ENCODE measurements at regions not wholly inside any gene's neighbourhood (a gene's known extent, or its start where the extent isn't known, plus 50 kb on each side); places are given as distances from the start of the nearest gene placed in this dataset.

DNA sequence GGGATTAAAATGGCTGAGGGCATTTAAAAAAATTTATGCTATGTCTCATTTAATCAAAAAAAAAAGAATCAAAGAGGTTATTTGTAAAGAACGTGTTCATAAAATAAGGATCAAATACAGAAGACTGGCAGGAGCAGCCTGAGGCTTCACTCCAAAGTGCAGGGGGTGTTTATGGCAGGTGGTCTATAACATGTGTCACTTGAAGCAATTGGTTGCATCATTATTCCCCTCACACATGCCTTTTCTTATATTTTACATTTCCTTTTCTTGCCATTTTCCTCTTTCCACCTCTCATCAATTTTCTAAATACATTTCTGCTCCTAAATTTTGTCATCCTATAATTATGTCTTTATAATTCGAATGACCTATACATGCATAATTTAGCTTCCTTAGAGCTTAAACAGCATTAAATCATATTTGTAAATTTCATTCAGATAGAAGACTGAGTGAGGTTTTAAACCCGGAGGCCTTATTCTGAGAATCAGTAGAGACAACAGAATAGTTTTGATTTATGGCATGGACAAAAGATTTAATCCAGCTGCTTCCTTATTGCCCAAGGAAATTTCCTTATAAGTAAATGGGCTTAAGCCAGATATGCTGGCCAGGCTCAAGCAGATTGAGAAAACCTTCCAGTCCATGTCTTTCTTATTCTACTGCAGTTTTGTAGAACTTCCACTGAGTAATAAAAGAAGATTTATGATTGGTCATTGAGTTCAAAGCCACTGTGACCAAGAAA, 322.8 kb downstream of the TGFB2 start:
- no peaks in the 10 kb centered on the region for H4K20me1 ChIP-seq (ENCODE audit: insufficient read depth, low read length)
- no peak overlapping the region for H3K9ac ChIP-seq (ENCODE audit: insufficient read depth, low read depth, low read length)
- in situ Hi-C loops (cut with HindIII; ENCODE audit: extremely low pct_ligation_motif_present, low pct_unique_long_range_greater_than_20kb) (no loop called here), intact Hi-C loops (cut with micrococcal nuclease; ENCODE audit: unreplicated experiment) (no loop called here)
- ChIA-PET POLR2A (no interaction called here), CTCF (ENCODE audit: low intra/inter-chr PET ratio, low total read pairs) (no interaction called here)
- no peak for FAIRE-seq
- TF ChIP-seq ZSCAN31 (CRISPR knock-in tag; IDR thresholded peaks at IDR 0.05; ENCODE audit: low read depth) = no peak
- no peaks in the 10 kb centered on the region for H3K9me3 ChIP-seq (ENCODE audit: low read length)
- 7% methylated on average over 3 of the region's 3 CpGs for WGBS (ENCODE audit: low lambda C conversion rate)
- DNase-seq (ENCODE audit: low spot score) = no peak
- no peak overlapping the region for H2AFZ ChIP-seq (ENCODE audit: low read length)
- BruUV-seq (replicated peaks) = no TSS peak
- H3K27me3 ChIP-seq (ENCODE audit: control insufficient read depth in 1 of 2, insufficient read depth in 2 of 2, low read length in 2 of 2) = no peaks in the 10 kb centered on the region
- H3K79me2 ChIP-seq (ENCODE audit: insufficient read depth, low read length) = no peaks in the 10 kb centered on the region
- no peaks in the 10 kb centered on the region for H3K4me1 ChIP-seq (ENCODE audit: insufficient read depth, low read length)
- ATAC-seq = no peak
- H3K4me3 ChIP-seq (replicated peaks in 1 of 3; ENCODE audit: insufficient read depth in 1 of 3, low read depth in 2 of 3, low read length in 3 of 3) = no peak overlapping the region
- no peaks in the 10 kb centered on the region for H3K36me3 ChIP-seq (replicated peaks in 1 of 2; ENCODE audit: control insufficient read depth in 1 of 2, insufficient read depth in 2 of 2, low read length in 2 of 2)
- no peak overlapping the region for H3K27ac ChIP-seq (ENCODE audit: extremely low read length, insufficient read depth, low read length)
- H3K4me2 ChIP-seq (ENCODE audit: low read depth, low read length) = no peak overlapping the region

GRCh38 chr1:218669431-218669830, 324.3 kb downstream of the TGFB2 start:
- 0% methylated on average over 1 of the region's 1 CpG for WGBS (ENCODE audit: low lambda C conversion rate)
- no peaks in the 10 kb centered on the region for H3K27me3 ChIP-seq (ENCODE audit: control insufficient read depth in 1 of 2, insufficient read depth in 2 of 2, low read length in 2 of 2)

More at GRCh38 chr1:218669431-218669830, 324.3 kb downstream of the TGFB2 start:
- Histone ChIP-seq H3K9ac (ENCODE audit: insufficient read depth, low read depth, low read length) (no peak overlapping the region), H3K27ac (ENCODE audit: extremely low read length, insufficient read depth, low read length) (no peak overlapping the region), H3K4me1 (ENCODE audit: insufficient read depth, low read length) (no peaks in the 10 kb centered on the region), H3K4me3 (replicated peaks in 1 of 3; ENCODE audit: insufficient read depth in 1 of 3, low read depth in 2 of 3, low read length in 3 of 3) (no peak overlapping the region), H3K36me3 (replicated peaks in 1 of 2; ENCODE audit: control insufficient read depth in 1 of 2, insufficient read depth in 2 of 2, low read length in 2 of 2) (no peaks in the 10 kb centered on the region), H4K20me1 (ENCODE audit: insufficient read depth, low read length) (no peaks in the 10 kb centered on the region), H3K4me2 (ENCODE audit: low read depth, low read length) (no peak overlapping the region), H2AFZ (ENCODE audit: low read length) (no peak overlapping the region), H3K79me2 (ENCODE audit: insufficient read depth, low read length) (no peaks in the 10 kb centered on the region), H3K9me3 (ENCODE audit: low read length) (no peaks in the 10 kb centered on the region)
- ChIA-PET POLR2A (no interaction called here), CTCF (ENCODE audit: low intra/inter-chr PET ratio, low total read pairs) (no interaction called here)
- intact Hi-C loops (cut with micrococcal nuclease; ENCODE audit: unreplicated experiment) = no loop called here
- DNase-seq (ENCODE audit: low spot score) (no peak), ATAC-seq (no peak), FAIRE-seq (no peak)
- in situ Hi-C loops (cut with HindIII; ENCODE audit: extremely low pct_ligation_motif_present, low pct_unique_long_range_greater_than_20kb) = no loop called here
- no TSS peak for BruUV-seq (replicated peaks)
- TF ChIP-seq, protein P1, sequence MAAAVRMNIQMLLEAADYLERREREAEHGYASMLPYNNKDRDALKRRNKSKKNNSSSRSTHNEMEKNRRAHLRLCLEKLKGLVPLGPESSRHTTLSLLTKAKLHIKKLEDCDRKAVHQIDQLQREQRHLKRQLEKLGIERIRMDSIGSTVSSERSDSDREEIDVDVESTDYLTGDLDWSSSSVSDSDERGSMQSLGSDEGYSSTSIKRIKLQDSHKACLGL (CRISPR knock-in tag; IDR thresholded peaks at IDR 0.05) = no peak
- no peak for TF ChIP-seq SRY (CRISPR knock-in tag; IDR thresholded peaks at IDR 0.05)
- TF ChIP-seq CHCHD3 (CRISPR knock-in tag; IDR thresholded peaks at IDR 0.05) = no peak
- TF ChIP-seq PHF5A (CRISPR knock-in tag; IDR thresholded peaks at IDR 0.05; ENCODE audit: low read depth, unreplicated experiment) = no peak

Measured in HepG2 (cell line).